SU-DHL-6 (cell line): ENCODE measurements at regions not wholly inside any gene's neighbourhood (a gene's known extent, or its start where the extent isn't known, plus 50 kb on each side); places are given as distances from the start of the nearest gene placed in this dataset.

Experiments
- CTCF ChIP-seq: fragments of 200-600 bp; sonication (generic); IDR thresholded peaks from one replicate; pipeline ENCODE4 v1.5.1; 2017; ENCODE audit warnings: antibody characterized with exemption, mild to moderate bottlenecking, low read length, moderate library complexity; ENCODE audit not compliant: insufficient read depth, poor library complexity, severe bottlenecking
- EZH2phosphoT487 ChIP-seq: fragments of 200-600 bp; sonication (generic), shearing (Covaris generic); conservative IDR thresholded peaks from 2 replicates; pipeline ENCODE4 v1.6.1; 2018; ENCODE audit warnings: mild to moderate bottlenecking, antibody characterized with exemption, low read length, moderate library complexity, mixed read lengths

- TF ChIP-seq CTCF (no peak), EZH2phosphoT487 (no peak)
Observed at GRCh38 chr4:89653012-89653411, 183.9 kb downstream of the SNCA start.
